Endothelial cell of umbilical vein (primary cell): ENCODE measurements at regions not wholly inside any gene's neighbourhood (a gene's known extent, or its start where the extent isn't known, plus 50 kb on each side); places are given as distances from the start of the nearest gene placed in this dataset.

Source experiments
- CTCF ChIP-seq, 2 donors: IDR thresholded peaks; 1 replicate in 1 of 2; 2 replicates in 1 of 2; pipeline ENCODE4 v1.5.1; 2011; ENCODE audit warnings: low read length in 2 of 2, mild to moderate bottlenecking in 2 of 2, moderate library complexity in 2 of 2, control low read depth in 1 of 2, inconsistent platforms in 1 of 2, low read depth in 1 of 2; ENCODE audit not compliant: insufficient read depth in 1 of 2; ENCODE audit errors: extremely low read depth in 1 of 2
- FOS ChIP-seq: IDR thresholded peaks from 2 replicates; pipeline ENCODE4 v1.6.1; 2011; ENCODE audit warnings: mild to moderate bottlenecking, low read length, moderate library complexity, borderline replicate concordance; ENCODE audit not compliant: insufficient read depth
- GATA2 ChIP-seq: IDR thresholded peaks from 2 replicates; pipeline ENCODE4 v1.7.0; 2011; ENCODE audit warnings: low read depth, mild to moderate bottlenecking, moderate library complexity, mixed read lengths, low read length; ENCODE audit not compliant: insufficient read length, insufficient read depth
- JUN ChIP-seq: IDR thresholded peaks from 2 replicates; pipeline ENCODE4 v1.6.1; 2011; ENCODE audit warnings: borderline replicate concordance, low read depth; ENCODE audit not compliant: insufficient read length, insufficient read depth
- MAX ChIP-seq: IDR thresholded peaks from 2 replicates; pipeline ENCODE4 v1.6.1; 2011; ENCODE audit not compliant: insufficient read depth, insufficient read length
- MYC ChIP-seq: IDR thresholded peaks from one replicate; pipeline ENCODE4 v1.6.1; 2011; ENCODE audit warnings: mild to moderate bottlenecking, low read depth, low read length
- POLR2A ChIP-seq: IDR thresholded peaks from 2 replicates; pipeline ENCODE4 v1.6.1; 2012; ENCODE audit warnings: low read depth, mild to moderate bottlenecking, control low read depth, low read length
- POLR2AphosphoS5 ChIP-seq: IDR thresholded peaks from 2 replicates; pipeline ENCODE4 v1.6.1; 2012; ENCODE audit warnings: low read depth, mild to moderate bottlenecking, control low read depth, low read length, moderate library complexity; ENCODE audit not compliant: insufficient read depth

GRCh38 chr4:15348695-15349094, 79.1 kb upstream of the C1QTNF7 start:
- TF ChIP-seq POLR2A: no peak
- no peak for TF ChIP-seq MAX
- no peak for TF ChIP-seq CTCF (IDR thresholded peaks at IDR 0.05; ENCODE audit: extremely low read depth in 1 of 2, insufficient read depth in 1 of 2, low read depth in 1 of 2, low read length in 2 of 2)
- TF ChIP-seq POLR2AphosphoS5: no peak
- TF ChIP-seq FOS: no peak
- no peak for TF ChIP-seq MYC
- TF ChIP-seq JUN: no peak
- TF ChIP-seq GATA2: no peak
